Loucy (cell line): ENCODE measurements at regions not wholly inside any gene's neighbourhood (a gene's known extent, or its start where the extent isn't known, plus 50 kb on each side); places are given as distances from the start of the nearest gene placed in this dataset.

Source experiments
- H2AFZ ChIP-seq: fragments of 200-600 bp; sonication (generic); 2 replicates; pipeline ENCODE4 v1.6.0; 2016; ENCODE audit warnings: antibody characterized with exemption, mild to moderate bottlenecking, low read length, moderate library complexity
- H3F3A ChIP-seq: fragments of 200-600 bp; 2 replicates; pipeline ENCODE4 v1.6.0; 2016; ENCODE audit warnings: antibody characterized with exemption, low read depth, mild to moderate bottlenecking
- H3K27me3 ChIP-seq: fragments of 200-600 bp; sonication (generic); 2 replicates; pipeline ENCODE4 v1.6.1; 2014; ENCODE audit warnings: low read length, mild to moderate bottlenecking; ENCODE audit not compliant: insufficient read depth, poor library complexity, severe bottlenecking
- H3K36me3 ChIP-seq: fragments of 200-600 bp; sonication (generic); 2 replicates; pipeline ENCODE4 v1.6.1; 2016; ENCODE audit warnings: low read length; ENCODE audit not compliant: insufficient read depth
- H3K4me1 ChIP-seq: fragments of 200-600 bp; sonication (generic); 2 replicates; pipeline ENCODE4 v1.5.1; 2014; ENCODE audit warnings: low read length, mild to moderate bottlenecking; ENCODE audit not compliant: insufficient read depth, poor library complexity, severe bottlenecking
- H3K4me2 ChIP-seq: fragments of 200-600 bp; sonication (generic); 2 replicates; pipeline ENCODE4 v1.6.0; 2014; ENCODE audit warnings: antibody characterized with exemption, low read length, low read depth, mild to moderate bottlenecking; ENCODE audit not compliant: poor library complexity, severe bottlenecking
- H3K4me3 ChIP-seq: fragments of 200-600 bp; sonication (generic); 2 replicates; pipeline ENCODE4 v1.5.1; 2014; ENCODE audit warnings: low read length, mild to moderate bottlenecking, mixed read lengths; ENCODE audit not compliant: poor library complexity, severe bottlenecking
- H3K79me2 ChIP-seq: fragments of 200-600 bp; sonication (generic); 2 replicates; pipeline ENCODE4 v1.6.1; 2014; ENCODE audit warnings: low read length; ENCODE audit not compliant: insufficient read depth
- H3K9ac ChIP-seq: fragments of 200-600 bp; sonication (generic); 2 replicates; pipeline ENCODE4 v1.6.0; 2014; ENCODE audit warnings: mild to moderate bottlenecking, low read depth, low read length, moderate library complexity; ENCODE audit not compliant: poor library complexity, severe bottlenecking
- H3K9me2 ChIP-seq: fragments of 200-600 bp; sonication (generic); replicated peaks from 2 replicates; pipeline ENCODE4 v1.6.1; 2016; ENCODE audit warnings: low read depth, low read length, mixed read lengths
- H3K9me3 ChIP-seq: fragments of 200-600 bp; sonication (generic); 2 replicates; pipeline ENCODE4 v1.6.1; 2014; ENCODE audit warnings: mild to moderate bottlenecking, antibody characterized with exemption, low read length, low read depth; ENCODE audit not compliant: insufficient read depth
- H4K20me1 ChIP-seq: fragments of 200-600 bp; sonication (generic); 2 replicates; pipeline ENCODE4 v1.6.0; 2014; ENCODE audit warnings: antibody characterized with exemption, low read length, mild to moderate bottlenecking; ENCODE audit not compliant: insufficient read depth, poor library complexity, severe bottlenecking
- EZH2phosphoT487 ChIP-seq: fragments of 200-600 bp; IDR thresholded peaks from 2 replicates; pipeline ENCODE4 v1.6.1; 2018; ENCODE audit warnings: antibody characterized with exemption, mild to moderate bottlenecking, moderate library complexity, borderline replicate concordance
- TF ChIP-seq, protein P1 (sequence below): fragments of 200-600 bp; sonication (generic); conservative IDR thresholded peaks from 2 replicates; pipeline ENCODE4 v1.5.1; 2014; ENCODE audit warnings: mild to moderate bottlenecking, antibody characterized with exemption, low read length

DNA sequence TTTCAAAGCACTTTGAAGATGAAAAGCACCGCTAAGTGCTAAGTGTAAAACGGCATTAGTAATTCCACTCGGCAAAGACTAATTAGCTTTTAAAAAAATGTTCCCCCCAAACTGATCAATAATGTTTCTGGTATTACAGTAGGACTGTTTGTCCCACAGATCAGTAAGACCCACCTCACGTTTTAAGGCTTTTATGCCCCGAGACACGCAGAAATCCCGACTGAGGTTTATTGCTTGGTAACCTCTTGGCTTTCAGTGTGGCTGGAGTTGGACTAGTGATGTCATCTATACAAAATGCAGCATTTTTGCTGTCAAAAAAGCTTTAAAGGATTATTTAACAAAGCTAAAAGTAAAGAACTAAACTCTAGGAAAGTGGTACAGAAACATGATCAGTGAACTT is 414.6 kb upstream of the PSMD7 start:
- TF ChIP-seq, protein P1, sequence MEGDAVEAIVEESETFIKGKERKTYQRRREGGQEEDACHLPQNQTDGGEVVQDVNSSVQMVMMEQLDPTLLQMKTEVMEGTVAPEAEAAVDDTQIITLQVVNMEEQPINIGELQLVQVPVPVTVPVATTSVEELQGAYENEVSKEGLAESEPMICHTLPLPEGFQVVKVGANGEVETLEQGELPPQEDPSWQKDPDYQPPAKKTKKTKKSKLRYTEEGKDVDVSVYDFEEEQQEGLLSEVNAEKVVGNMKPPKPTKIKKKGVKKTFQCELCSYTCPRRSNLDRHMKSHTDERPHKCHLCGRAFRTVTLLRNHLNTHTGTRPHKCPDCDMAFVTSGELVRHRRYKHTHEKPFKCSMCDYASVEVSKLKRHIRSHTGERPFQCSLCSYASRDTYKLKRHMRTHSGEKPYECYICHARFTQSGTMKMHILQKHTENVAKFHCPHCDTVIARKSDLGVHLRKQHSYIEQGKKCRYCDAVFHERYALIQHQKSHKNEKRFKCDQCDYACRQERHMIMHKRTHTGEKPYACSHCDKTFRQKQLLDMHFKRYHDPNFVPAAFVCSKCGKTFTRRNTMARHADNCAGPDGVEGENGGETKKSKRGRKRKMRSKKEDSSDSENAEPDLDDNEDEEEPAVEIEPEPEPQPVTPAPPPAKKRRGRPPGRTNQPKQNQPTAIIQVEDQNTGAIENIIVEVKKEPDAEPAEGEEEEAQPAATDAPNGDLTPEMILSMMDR = no peak
- TF ChIP-seq EZH2phosphoT487 = no peak
- H2AFZ ChIP-seq = no peak overlapping the region
- no peak overlapping the region for H3K4me2 ChIP-seq
- no peaks in the 10 kb centered on the region for H3K9me3 ChIP-seq
- no peaks in the 10 kb centered on the region for H3K79me2 ChIP-seq
- no peaks in the 10 kb centered on the region for H3K36me3 ChIP-seq
- no peaks in the 10 kb centered on the region for H3K27me3 ChIP-seq
- H3K9me2 ChIP-seq = no peaks in the 10 kb centered on the region
- H3K4me3 ChIP-seq = no peak overlapping the region
- no peaks in the 10 kb centered on the region for H3K4me1 ChIP-seq
- no peaks in the 10 kb centered on the region for H3F3A ChIP-seq
- H4K20me1 ChIP-seq = no peaks in the 10 kb centered on the region
- no peak overlapping the region for H3K9ac ChIP-seq

DNA sequence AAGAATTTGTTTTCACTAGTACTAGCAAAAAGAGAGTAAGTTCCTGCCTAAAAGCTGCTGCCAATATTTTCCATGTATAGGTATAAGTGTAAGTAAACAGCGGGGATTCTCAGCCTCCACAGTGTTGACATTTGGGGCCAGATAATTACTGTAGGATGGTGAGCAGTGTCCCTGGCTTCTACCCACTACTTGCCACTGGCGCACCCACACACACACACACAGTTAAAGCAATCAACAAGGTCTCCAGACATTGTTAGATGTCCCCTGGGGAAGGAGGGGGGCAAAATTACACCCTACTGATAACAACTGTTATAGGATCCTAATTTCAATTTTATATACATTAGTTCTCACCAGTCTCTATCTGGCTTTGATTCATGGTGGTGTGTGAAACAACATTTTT is 417.0 kb upstream of the PSMD7 start:
- Histone ChIP-seq H3F3A (no peaks in the 10 kb centered on the region), H3K4me3 (no peak overlapping the region), H3K27me3 (no peaks in the 10 kb centered on the region), H2AFZ (no peak overlapping the region), H3K9me3 (no peaks in the 10 kb centered on the region), H3K4me2 (no peak overlapping the region), H3K79me2 (no peaks in the 10 kb centered on the region), H4K20me1 (no peaks in the 10 kb centered on the region), H3K4me1 (no peaks in the 10 kb centered on the region), H3K9ac (no peak overlapping the region), H3K9me2 (no peaks in the 10 kb centered on the region), H3K36me3 (no peaks in the 10 kb centered on the region)
- no peak for TF ChIP-seq EZH2phosphoT487

DNA sequence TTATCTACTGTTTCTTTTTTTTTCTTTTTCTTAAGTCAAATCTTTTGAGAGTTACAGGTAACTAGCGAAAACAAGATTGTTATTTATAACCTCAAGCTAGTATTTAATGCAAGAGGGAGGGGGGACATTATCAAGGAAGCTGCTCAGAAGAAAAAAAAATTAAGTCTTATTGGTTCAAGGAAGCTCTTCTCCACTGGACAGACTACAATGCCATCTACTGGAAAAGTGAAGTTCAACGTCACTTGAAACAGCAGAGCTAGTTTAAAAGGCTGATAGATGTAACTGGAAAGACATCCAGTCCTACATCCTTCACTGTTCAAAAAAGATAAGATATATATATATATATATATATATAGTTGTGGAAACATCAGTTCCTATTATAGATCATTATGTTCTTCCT is 418.0 kb upstream of the PSMD7 start:
- no peaks in the 10 kb centered on the region for H3K36me3 ChIP-seq

DNA sequence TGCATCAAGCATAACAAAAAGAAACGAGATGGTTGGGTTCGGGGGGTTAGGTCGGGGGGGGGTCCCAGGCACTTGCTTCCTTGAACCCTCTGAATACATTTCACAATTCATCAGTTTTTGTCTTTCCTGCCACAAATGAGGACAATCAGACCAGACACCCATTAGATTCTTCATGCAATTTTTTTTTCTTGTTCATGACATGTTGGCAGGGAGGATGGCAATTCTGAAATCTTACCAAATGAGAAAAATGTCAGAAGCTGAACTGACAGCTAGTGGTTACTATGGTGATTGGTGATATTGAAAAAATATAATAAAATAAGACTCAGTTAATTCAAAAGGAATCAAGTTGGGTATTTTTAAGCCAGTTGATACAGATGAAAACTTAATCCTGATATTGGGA is 419.5 kb upstream of the PSMD7 start:
- Histone ChIP-seq H3K9ac (no peak overlapping the region), H3K27me3 (no peaks in the 10 kb centered on the region), H3K36me3 (no peaks in the 10 kb centered on the region), H2AFZ (no peak overlapping the region), H3K9me2 (no peaks in the 10 kb centered on the region), H3K4me2 (no peak overlapping the region), H3K4me3 (no peak overlapping the region), H3K9me3 (no peaks in the 10 kb centered on the region), H3K79me2 (no peaks in the 10 kb centered on the region), H4K20me1 (no peaks in the 10 kb centered on the region), H3F3A (no peaks in the 10 kb centered on the region), H3K4me1 (no peaks in the 10 kb centered on the region)
- no peak for TF ChIP-seq EZH2phosphoT487
- TF ChIP-seq, protein P1 = no peak

More for the DNA sequence above, 418.0 kb upstream of the PSMD7 start:
- no peak overlapping the region for H3K4me2 ChIP-seq
- no peaks in the 10 kb centered on the region for H3K9me2 ChIP-seq
- no peak overlapping the region for H3K4me3 ChIP-seq
- no peaks in the 10 kb centered on the region for H3K79me2 ChIP-seq
- H3F3A ChIP-seq = no peaks in the 10 kb centered on the region
- H4K20me1 ChIP-seq = no peaks in the 10 kb centered on the region
- H3K9me3 ChIP-seq = no peaks in the 10 kb centered on the region
- H3K9ac ChIP-seq = no peak overlapping the region
- no peak overlapping the region; the same call in 1 of the 2 replicates for H2AFZ ChIP-seq
- H3K4me1 ChIP-seq = no peaks in the 10 kb centered on the region
- H3K27me3 ChIP-seq = no peaks in the 10 kb centered on the region
- TF ChIP-seq, protein P1 = peak; percentile 66
- TF ChIP-seq EZH2phosphoT487 = no peak
